NT2/D1 (cell line): ENCODE measurements at regions not wholly inside any gene's neighbourhood (a gene's known extent, or its start where the extent isn't known, plus 50 kb on each side); places are given as distances from the start of the nearest gene placed in this dataset.

ENCODE experiments used
- SUZ12 ChIP-seq: IDR thresholded peaks from 2 replicates; pipeline ENCODE4 v1.6.1; 2011; ENCODE audit not compliant: insufficient read length, insufficient read depth; ENCODE audit errors: extremely low read depth
- YY1 ChIP-seq: IDR thresholded peaks from 2 replicates; pipeline ENCODE4 v1.6.1; 2011; ENCODE audit not compliant: insufficient read length, insufficient read depth
- ZNF274 ChIP-seq: IDR thresholded peaks from 2 replicates; pipeline ENCODE4 v1.6.1; 2011; ENCODE audit warnings: mild to moderate bottlenecking, low read depth, low read length

DNA sequence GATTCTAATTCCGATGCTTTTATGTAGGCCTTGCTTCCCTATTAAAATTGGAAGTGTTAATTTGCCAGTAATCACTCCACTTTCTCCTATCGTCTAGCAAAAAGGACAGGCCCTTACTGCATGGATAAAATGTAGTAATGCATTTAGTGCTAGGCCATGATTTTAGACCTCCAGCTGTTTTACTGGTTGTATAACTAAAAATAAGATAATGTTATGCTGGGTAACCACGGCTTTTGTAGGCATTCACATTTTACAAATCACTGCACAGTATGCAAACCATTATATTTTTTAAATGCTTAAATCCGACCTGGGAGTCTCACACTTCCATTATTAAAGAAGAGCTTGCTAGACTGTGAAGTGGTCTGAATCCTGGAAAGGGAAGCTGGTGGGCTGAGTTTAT lies 179.5 kb downstream of the TFAP2A start:
- TF ChIP-seq SUZ12 = no peak
- TF ChIP-seq YY1 = no peak
- TF ChIP-seq ZNF274 = no peak
